ENCODE measurements at regions not wholly inside any gene's neighbourhood (a gene's known extent, or its start where the extent isn't known, plus 50 kb on each side); places are given as distances from the start of the nearest gene placed in this dataset.
"Not testable (repeated sequence)": the region's sequence is repeated elsewhere in the genome, so short reads cannot be mapped to it uniquely, and the experiment has no call there.

- H3K4me1 ChIP-seq (ENCODE audit: control insufficient read depth in 1 of 2, insufficient read depth in 2 of 2, low read length in 2 of 2), result no peaks in the 10 kb centered on the region
- intact Hi-C loops (cut with DNase I), result loop anchor here in 1 of 2 donors (10.0 kb wide), 1 partner anchor 363 kb away; no protein-coding TSS in a partner anchor
- no peaks in the 10 kb centered on the region for H3K9me3 ChIP-seq (ENCODE audit: control insufficient read depth, low read length)
- no peak overlapping the region for H3K27ac ChIP-seq (ENCODE audit: low read depth in 1 of 2, low read length in 2 of 2)
- ATAC-seq (ENCODE audit: low FRiP score) (no peak), DNase-seq (no peak)
- H3K27me3 ChIP-seq (ENCODE audit: control insufficient read depth in 1 of 2, insufficient read depth in 2 of 2, low read length in 1 of 2), result no peaks in the 10 kb centered on the region
- WGBS, 2 donors, result 41 to 46% methylated on average over 5 of the region's 5 CpGs
- no peak overlapping the region for H3K4me3 ChIP-seq (ENCODE audit: low read length in 2 of 2)
- no peaks in the 10 kb centered on the region for H3K36me3 ChIP-seq (ENCODE audit: control insufficient read depth in 1 of 2, insufficient read depth in 2 of 2, low read length in 1 of 2)
Measured at GRCh38 chr10:32197423-32197822, 141.2 kb upstream of the KIF5B start.

GRCh38 chr10:32190890-32191491, 134.8 kb upstream of the KIF5B start:
- intact Hi-C loops (cut with DNase I), result loop anchor here (5.0 to 10.0 kb wide), 2 partner anchors 134 to 356 kb away; partner anchors contain the start of gene KIF5B (in 1 of the 2)
- H3K4me1 ChIP-seq (ENCODE audit: control insufficient read depth in 1 of 2, insufficient read depth in 2 of 2, low read length in 2 of 2), result no peaks in the 10 kb centered on the region
- H3K27ac ChIP-seq (ENCODE audit: low read depth in 1 of 2, low read length in 2 of 2), result no peak overlapping the region
- H3K9me3 ChIP-seq (ENCODE audit: control insufficient read depth, low read length), result no peaks in the 10 kb centered on the region
- DNase-seq, result no peak
- no peak overlapping the region for H3K4me3 ChIP-seq (ENCODE audit: low read length in 2 of 2)
- peak; percentile 71 for ATAC-seq (ENCODE audit: low FRiP score)
- H3K27me3 ChIP-seq (ENCODE audit: control insufficient read depth in 1 of 2, insufficient read depth in 2 of 2, low read length in 1 of 2), result no peaks in the 10 kb centered on the region
- H3K36me3 ChIP-seq (ENCODE audit: control insufficient read depth in 1 of 2, insufficient read depth in 2 of 2, low read length in 1 of 2), result no peaks in the 10 kb centered on the region

- DNase-seq, result no peak
- ATAC-seq (ENCODE audit: low FRiP score), result no peak
- Histone ChIP-seq H3K4me3 (ENCODE audit: low read length in 2 of 2) (no peak overlapping the region), H3K9me3 (ENCODE audit: control insufficient read depth, low read length) (no peaks in the 10 kb centered on the region), H3K36me3 (ENCODE audit: control insufficient read depth in 1 of 2, insufficient read depth in 2 of 2, low read length in 1 of 2) (no peaks in the 10 kb centered on the region), H3K27me3 (ENCODE audit: control insufficient read depth in 1 of 2, insufficient read depth in 2 of 2, low read length in 1 of 2) (no peaks in the 10 kb centered on the region), H3K27ac (ENCODE audit: low read depth in 1 of 2, low read length in 2 of 2) (no peak overlapping the region), H3K4me1 (ENCODE audit: control insufficient read depth in 1 of 2, insufficient read depth in 2 of 2, low read length in 2 of 2) (no peaks in the 10 kb centered on the region)
- intact Hi-C loops (cut with DNase I), result loop anchor here (5.0 to 10.0 kb wide), 3 partner anchors 132 to 355 kb away; partner anchors contain the start of gene KIF5B (in 1 of the 2)
- WGBS, 2 donors, result 93% methylated on average over 5 of the region's 5 CpGs
Measured at GRCh38 chr10:32189400-32190084, 133.3 kb upstream of the KIF5B start.

GRCh38 chr10:32188601-32189000, 132.4 kb upstream of the KIF5B start:
- DNase-seq; H3K4me1 ChIP-seq (ENCODE audit: control insufficient read depth in 1 of 2, insufficient read depth in 2 of 2, low read length in 2 of 2); ATAC-seq (ENCODE audit: low FRiP score); H3K4me3 ChIP-seq (ENCODE audit: low read length in 2 of 2); H3K36me3 ChIP-seq (ENCODE audit: control insufficient read depth in 1 of 2, insufficient read depth in 2 of 2, low read length in 1 of 2); H3K9me3 ChIP-seq (ENCODE audit: control insufficient read depth, low read length); H3K27me3 ChIP-seq (ENCODE audit: control insufficient read depth in 1 of 2, insufficient read depth in 2 of 2, low read length in 1 of 2); H3K27ac ChIP-seq (ENCODE audit: low read depth in 1 of 2, low read length in 2 of 2): not testable (repeated sequence)
- intact Hi-C loops (cut with DNase I), result loop anchor here in 1 of 2 donors (5.0 kb wide), 1 partner anchor 174 kb away; no protein-coding TSS in a partner anchor
- 98 to 99% methylated on average over 15 of the region's 15 CpGs for WGBS, 2 donors

- Histone ChIP-seq H3K4me3 (ENCODE audit: low read length in 2 of 2) (no peak overlapping the region), H3K27ac (ENCODE audit: low read depth in 1 of 2, low read length in 2 of 2) (no peak overlapping the region), H3K4me1 (ENCODE audit: control insufficient read depth in 1 of 2, insufficient read depth in 2 of 2, low read length in 2 of 2) (no peaks in the 10 kb centered on the region), H3K9me3 (ENCODE audit: control insufficient read depth, low read length) (no peaks in the 10 kb centered on the region), H3K36me3 (ENCODE audit: control insufficient read depth in 1 of 2, insufficient read depth in 2 of 2, low read length in 1 of 2) (no peaks in the 10 kb centered on the region), H3K27me3 (ENCODE audit: control insufficient read depth in 1 of 2, insufficient read depth in 2 of 2, low read length in 1 of 2) (no peaks in the 10 kb centered on the region)
- WGBS, 2 donors, result 93 to 96% methylated on average over 6 of the region's 6 CpGs
- intact Hi-C loops (cut with DNase I), result loop anchor here in 1 of 2 donors (5.0 kb wide), 1 partner anchor 175 kb away; no protein-coding TSS in a partner anchor
- DNase-seq (no peak), ATAC-seq (ENCODE audit: low FRiP score) (no peak)
Measured at GRCh38 chr10:32187686-32188085, 131.5 kb upstream of the KIF5B start.

- H3K27ac ChIP-seq (ENCODE audit: low read depth in 1 of 2, low read length in 2 of 2); H3K27me3 ChIP-seq (ENCODE audit: control insufficient read depth in 1 of 2, insufficient read depth in 2 of 2, low read length in 1 of 2); H3K4me1 ChIP-seq (ENCODE audit: control insufficient read depth in 1 of 2, insufficient read depth in 2 of 2, low read length in 2 of 2); ATAC-seq (ENCODE audit: low FRiP score); DNase-seq; H3K36me3 ChIP-seq (ENCODE audit: control insufficient read depth in 1 of 2, insufficient read depth in 2 of 2, low read length in 1 of 2); H3K4me3 ChIP-seq (ENCODE audit: low read length in 2 of 2); intact Hi-C loops (cut with DNase I); H3K9me3 ChIP-seq (ENCODE audit: control insufficient read depth, low read length): not testable (repeated sequence)
- WGBS, 2 donors, result 78 to 85% methylated on average over 5 of the region's 5 CpGs
Measured at GRCh38 chr10:32183652-32184051, 127.4 kb upstream of the KIF5B start.

- H3K27ac ChIP-seq (ENCODE audit: low read depth in 1 of 2, low read length in 2 of 2), result no peak overlapping the region
- intact Hi-C loops (cut with DNase I), result no loop called here
- ATAC-seq (ENCODE audit: low FRiP score), result no peak
- no peaks in the 10 kb centered on the region for H3K36me3 ChIP-seq (ENCODE audit: control insufficient read depth in 1 of 2, insufficient read depth in 2 of 2, low read length in 1 of 2)
- WGBS, 2 donors, result 84 to 90% methylated on average over 11 of the region's 11 CpGs
- no peaks in the 10 kb centered on the region for H3K4me1 ChIP-seq (ENCODE audit: control insufficient read depth in 1 of 2, insufficient read depth in 2 of 2, low read length in 2 of 2)
- DNase-seq, result no peak
- no peaks in the 10 kb centered on the region for H3K27me3 ChIP-seq (ENCODE audit: control insufficient read depth in 1 of 2, insufficient read depth in 2 of 2, low read length in 1 of 2)
- no peaks in the 10 kb centered on the region for H3K9me3 ChIP-seq (ENCODE audit: control insufficient read depth, low read length)
- H3K4me3 ChIP-seq (ENCODE audit: low read length in 2 of 2), result no peak overlapping the region
Measured at GRCh38 chr10:32182476-32182875, 126.3 kb upstream of the KIF5B start.

GRCh38 chr10:32180390-32181280, 124.4 kb upstream of the KIF5B start:
- no peak for DNase-seq
- ATAC-seq (ENCODE audit: low FRiP score), result peak; percentile 11
- Histone ChIP-seq H3K9me3 (ENCODE audit: control insufficient read depth, low read length) (no peaks in the 10 kb centered on the region), H3K4me1 (ENCODE audit: control insufficient read depth in 1 of 2, insufficient read depth in 2 of 2, low read length in 2 of 2) (no peaks in the 10 kb centered on the region), H3K4me3 (ENCODE audit: low read length in 2 of 2) (no peak overlapping the region), H3K27ac (ENCODE audit: low read depth in 1 of 2, low read length in 2 of 2) (peak overlapping the region; percentile 12 to 55), H3K27me3 (ENCODE audit: control insufficient read depth in 1 of 2, insufficient read depth in 2 of 2, low read length in 1 of 2) (no peaks in the 10 kb centered on the region), H3K36me3 (ENCODE audit: control insufficient read depth in 1 of 2, insufficient read depth in 2 of 2, low read length in 1 of 2) (no peaks in the 10 kb centered on the region)
- 54% methylated on average over 18 of the region's 18 CpGs for WGBS, 2 donors
- intact Hi-C loops (cut with DNase I), result no loop called here

Measured in aorta (tissue), 5 donors.